Thyroid gland (tissue), 4 donors: ENCODE measurements at regions not wholly inside any gene's neighbourhood (a gene's known extent, or its start where the extent isn't known, plus 50 kb on each side); places are given as distances from the start of the nearest gene placed in this dataset.

Experiments used
- CTCF ChIP-seq, 6 experiments: fragments of 200-600 bp in 3 of 6; fragments of 450-650 bp in 3 of 6; sonication (generic) in 3 of 6; IDR thresholded peaks; one replicate each; pipeline ENCODE4 v1.5.1; 2016 to 2019; ENCODE audit warnings: antibody characterized with exemption in 6 of 6, mild to moderate bottlenecking in 2 of 6, inconsistent platforms in 1 of 6, moderate library complexity in 1 of 6
- POLR2A ChIP-seq, 2 donors: fragments of 450-650 bp; IDR thresholded peaks; one replicate each; pipeline ENCODE4 v1.6.1; 2017; ENCODE audit warnings: antibody characterized with exemption in 2 of 2, mild to moderate bottlenecking in 2 of 2, moderate library complexity in 1 of 2

- TF ChIP-seq POLR2A (IDR thresholded peaks at IDR 0.05) (no peak), CTCF (IDR thresholded peaks at IDR 0.05) (no peak)
Observed at GRCh38 chr4:91838181-91838861, 465.4 kb upstream of the GRID2 start.
